ENCODE measurements at regions not wholly inside any gene's neighbourhood (a gene's known extent, or its start where the extent isn't known, plus 50 kb on each side); places are given as distances from the start of the nearest gene placed in this dataset.

DNA sequence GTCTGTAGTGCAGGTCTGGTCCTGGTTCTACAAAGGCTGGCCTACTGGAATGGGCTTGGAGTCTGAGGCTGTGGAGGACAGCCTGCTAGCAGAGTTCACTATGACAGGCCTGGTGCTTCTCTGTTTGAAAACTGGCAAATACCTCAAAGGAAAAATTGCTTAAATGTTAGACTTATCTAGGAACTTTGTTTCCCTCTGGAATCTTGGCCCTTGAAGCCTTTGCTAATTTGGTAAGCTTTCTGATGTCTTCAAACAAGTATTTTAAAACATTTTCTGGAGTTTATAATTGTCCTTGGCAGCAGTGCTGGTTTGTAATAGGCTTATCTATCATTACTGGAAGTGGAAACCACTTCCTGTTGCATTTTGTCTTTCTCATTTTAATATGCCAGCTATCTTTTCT is 139.7 kb downstream of the TMEM26 start:
- Mint-ChIP-seq H3K9me3 (ENCODE audit: unreplicated experiment) (no peaks in the 10 kb centered on the region), H3K36me3 (ENCODE audit: unreplicated experiment) (no peaks in the 10 kb centered on the region), H3K4me1 (ENCODE audit: low read depth, unreplicated experiment) (no peaks in the 10 kb centered on the region), H3K27me3 (ENCODE audit: unreplicated experiment) (no peaks in the 10 kb centered on the region), H3K27ac (ENCODE audit: unreplicated experiment) (no peak overlapping the region), H3K4me3 (ENCODE audit: unreplicated experiment) (no peak overlapping the region)
- TF ChIP-seq, protein P1, sequence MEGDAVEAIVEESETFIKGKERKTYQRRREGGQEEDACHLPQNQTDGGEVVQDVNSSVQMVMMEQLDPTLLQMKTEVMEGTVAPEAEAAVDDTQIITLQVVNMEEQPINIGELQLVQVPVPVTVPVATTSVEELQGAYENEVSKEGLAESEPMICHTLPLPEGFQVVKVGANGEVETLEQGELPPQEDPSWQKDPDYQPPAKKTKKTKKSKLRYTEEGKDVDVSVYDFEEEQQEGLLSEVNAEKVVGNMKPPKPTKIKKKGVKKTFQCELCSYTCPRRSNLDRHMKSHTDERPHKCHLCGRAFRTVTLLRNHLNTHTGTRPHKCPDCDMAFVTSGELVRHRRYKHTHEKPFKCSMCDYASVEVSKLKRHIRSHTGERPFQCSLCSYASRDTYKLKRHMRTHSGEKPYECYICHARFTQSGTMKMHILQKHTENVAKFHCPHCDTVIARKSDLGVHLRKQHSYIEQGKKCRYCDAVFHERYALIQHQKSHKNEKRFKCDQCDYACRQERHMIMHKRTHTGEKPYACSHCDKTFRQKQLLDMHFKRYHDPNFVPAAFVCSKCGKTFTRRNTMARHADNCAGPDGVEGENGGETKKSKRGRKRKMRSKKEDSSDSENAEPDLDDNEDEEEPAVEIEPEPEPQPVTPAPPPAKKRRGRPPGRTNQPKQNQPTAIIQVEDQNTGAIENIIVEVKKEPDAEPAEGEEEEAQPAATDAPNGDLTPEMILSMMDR (IDR thresholded peaks at IDR 0.05; ENCODE audit: partially characterized antibody, unreplicated experiment), result no peak
- DNase-seq, result no peak

DNA sequence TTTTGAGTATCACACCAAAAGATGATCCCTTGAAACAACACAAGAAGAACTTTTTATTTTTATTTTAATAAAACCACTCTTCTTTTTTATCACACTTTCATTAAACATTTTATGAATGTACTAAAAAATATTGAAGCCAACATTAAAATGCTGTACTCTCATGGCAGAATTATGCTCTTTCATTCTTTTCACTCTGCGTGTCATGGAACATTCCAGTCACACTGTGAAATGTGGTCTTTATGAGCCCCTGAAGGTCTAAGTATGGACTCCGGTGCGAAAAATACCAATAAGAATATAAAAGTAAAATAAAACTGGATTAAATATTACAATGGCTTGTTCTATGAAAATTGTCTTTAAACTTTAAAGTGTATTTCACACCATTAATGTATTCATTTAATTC is 148.4 kb downstream of the TMEM26 start:
- Mint-ChIP-seq H3K36me3 (ENCODE audit: unreplicated experiment) (no peaks in the 10 kb centered on the region), H3K9me3 (ENCODE audit: unreplicated experiment) (no peaks in the 10 kb centered on the region), H3K4me1 (ENCODE audit: low read depth, unreplicated experiment) (no peaks in the 10 kb centered on the region), H3K4me3 (ENCODE audit: unreplicated experiment) (no peak overlapping the region), H3K27me3 (ENCODE audit: unreplicated experiment) (no peaks in the 10 kb centered on the region), H3K27ac (ENCODE audit: unreplicated experiment) (no peak overlapping the region)
- TF ChIP-seq, protein P1 (IDR thresholded peaks at IDR 0.05; ENCODE audit: partially characterized antibody, unreplicated experiment), result no peak
- DNase-seq, result no peak

DNA sequence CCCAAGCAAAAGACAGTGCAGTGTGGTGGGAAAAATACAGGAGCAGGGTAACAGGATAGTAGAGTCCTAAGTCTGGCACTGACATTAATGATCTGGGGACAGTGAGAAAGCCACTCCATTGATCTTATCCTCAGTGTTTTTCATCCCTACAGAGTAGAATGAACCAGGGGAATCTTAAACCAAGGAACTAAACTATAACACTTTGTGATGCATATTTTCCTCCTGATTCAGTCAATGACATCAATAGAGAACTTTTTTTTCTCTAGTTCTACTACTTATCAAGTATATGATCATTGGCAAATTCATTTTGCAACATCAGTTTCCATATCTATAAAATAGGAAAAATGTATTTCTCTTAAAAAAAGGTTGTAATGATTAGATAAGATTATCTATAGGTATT is 151.1 kb downstream of the TMEM26 start:
- no peak for DNase-seq
- Mint-ChIP-seq H3K4me3 (ENCODE audit: unreplicated experiment) (no peak overlapping the region), H3K4me1 (ENCODE audit: low read depth, unreplicated experiment) (no peaks in the 10 kb centered on the region), H3K9me3 (ENCODE audit: unreplicated experiment) (peaks cover 1% of the 10 kb centered on the region), H3K27ac (ENCODE audit: unreplicated experiment) (no peak overlapping the region), H3K36me3 (ENCODE audit: unreplicated experiment) (peaks cover 5% of the 10 kb centered on the region), H3K27me3 (ENCODE audit: unreplicated experiment) (no peaks in the 10 kb centered on the region)
- TF ChIP-seq, protein P1 (IDR thresholded peaks at IDR 0.05; ENCODE audit: partially characterized antibody, unreplicated experiment), result no peak

DNA sequence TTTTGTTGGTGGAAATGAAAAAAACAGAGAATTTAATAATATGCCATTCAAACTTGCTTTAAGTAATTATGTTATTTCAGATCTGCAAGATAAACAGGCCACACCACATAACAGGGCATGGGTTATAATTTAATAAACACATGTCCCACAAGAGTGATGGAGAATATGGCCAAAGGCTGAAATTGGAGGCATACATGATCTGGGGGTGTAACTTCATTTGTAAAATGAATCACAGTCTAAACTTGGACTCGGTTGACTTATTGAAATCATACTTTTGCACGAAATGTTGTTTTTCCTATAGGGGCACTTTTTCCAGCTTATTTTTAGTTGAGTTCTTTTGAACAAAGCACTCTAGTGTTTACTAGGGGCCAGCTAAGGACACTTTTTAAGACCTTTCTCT is 151.6 kb downstream of the TMEM26 start:
- TF ChIP-seq, protein P1 (IDR thresholded peaks at IDR 0.05; ENCODE audit: partially characterized antibody, unreplicated experiment), result no peak
- H3K4me1 Mint-ChIP-seq (ENCODE audit: low read depth, unreplicated experiment), result no peaks in the 10 kb centered on the region
- H3K27me3 Mint-ChIP-seq (ENCODE audit: unreplicated experiment), result no peaks in the 10 kb centered on the region
- no peak for DNase-seq
- no peak overlapping the region for H3K27ac Mint-ChIP-seq (ENCODE audit: unreplicated experiment)
- no peak overlapping the region for H3K4me3 Mint-ChIP-seq (ENCODE audit: unreplicated experiment)
- peaks cover 5% of the 10 kb centered on the region for H3K36me3 Mint-ChIP-seq (ENCODE audit: unreplicated experiment)
- H3K9me3 Mint-ChIP-seq (ENCODE audit: unreplicated experiment), result peaks cover 1% of the 10 kb centered on the region

DNA sequence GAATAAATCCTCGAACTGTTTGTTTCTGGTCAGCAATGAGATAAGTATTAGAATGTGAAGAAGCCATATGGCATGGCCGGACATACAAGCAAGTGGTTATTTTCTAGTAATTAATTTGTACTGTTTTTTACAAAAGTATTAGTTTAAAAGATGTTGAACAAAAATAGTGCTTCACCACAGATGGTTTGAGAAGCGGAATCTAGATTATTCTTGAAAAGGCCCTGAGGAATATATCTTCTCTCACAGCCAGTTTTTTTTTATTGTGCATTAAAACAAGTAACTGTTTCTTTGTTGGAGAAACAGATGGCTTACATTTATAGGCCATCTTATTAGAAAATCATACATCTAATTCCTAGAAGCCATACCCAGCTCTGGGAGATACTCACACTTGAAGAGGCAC is 153.3 kb downstream of the TMEM26 start:
- TF ChIP-seq, protein P1 (IDR thresholded peaks at IDR 0.05; ENCODE audit: partially characterized antibody, unreplicated experiment), result no peak
- H3K27me3 Mint-ChIP-seq (ENCODE audit: unreplicated experiment), result no peaks in the 10 kb centered on the region
- no peak for DNase-seq
- no peaks in the 10 kb centered on the region for H3K4me1 Mint-ChIP-seq (ENCODE audit: low read depth, unreplicated experiment)
- H3K36me3 Mint-ChIP-seq (ENCODE audit: unreplicated experiment), result peaks cover 5% of the 10 kb centered on the region
- H3K9me3 Mint-ChIP-seq (ENCODE audit: unreplicated experiment), result peaks cover 1% of the 10 kb centered on the region
- no peak overlapping the region for H3K27ac Mint-ChIP-seq (ENCODE audit: unreplicated experiment)
- H3K4me3 Mint-ChIP-seq (ENCODE audit: unreplicated experiment), result no peak overlapping the region
